IMR-90 (cell line): ENCODE measurements at regions not wholly inside any gene's neighbourhood (a gene's known extent, or its start where the extent isn't known, plus 50 kb on each side); places are given as distances from the start of the nearest gene placed in this dataset.

Experiments used
- CTCF ChIP-seq: conservative IDR thresholded peaks from 2 replicates; pipeline ENCODE4 v1.5.1; 2012; ENCODE audit warnings: mild to moderate bottlenecking, low read depth, low read length, improper control_type of control experiment
- MAZ ChIP-seq: IDR thresholded peaks from 2 replicates; pipeline ENCODE4 v1.6.1; 2012; ENCODE audit warnings: low read depth, mild to moderate bottlenecking, low read length, improper control_type of control experiment, moderate library complexity, borderline replicate concordance
- POLR2A ChIP-seq: IDR thresholded peaks from 2 replicates; pipeline ENCODE4 v1.6.1; 2012; ENCODE audit warnings: mild to moderate bottlenecking, low read depth, low read length

DNA sequence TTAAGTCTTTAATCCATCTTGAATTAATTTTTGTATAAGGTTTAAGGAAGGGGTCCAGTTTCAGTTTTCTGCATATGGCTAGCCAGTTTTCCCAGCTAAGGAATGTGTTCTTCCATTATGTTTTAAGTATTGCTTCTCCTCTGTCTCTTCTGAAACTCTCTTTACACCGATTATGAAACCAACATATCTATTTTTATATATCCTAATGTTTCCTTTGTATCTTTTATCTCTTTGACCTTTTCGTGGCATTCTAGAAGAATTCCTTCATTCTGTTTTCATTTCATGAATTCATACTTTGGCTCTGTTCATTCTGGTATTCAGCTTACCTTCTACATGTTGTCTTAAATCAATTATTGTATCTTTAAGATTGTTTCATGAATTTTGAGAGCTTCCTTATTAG, 697.0 kb upstream of the ACVR2A start:
- TF ChIP-seq POLR2A (no peak), CTCF (no peak), MAZ (no peak)
